HepG2 (cell line): ENCODE measurements at regions not wholly inside any gene's neighbourhood (a gene's known extent, or its start where the extent isn't known, plus 50 kb on each side); places are given as distances from the start of the nearest gene placed in this dataset.
A peak's percentile ranks its signal among the peaks of the same experiment; 100 is the strongest.

Experiments used
- ATAC-seq: fragments of 200-7000 bp; cut with Tn5 transposase; 3 replicates; pipeline ENCODE4 v1.9.1; 2020; ENCODE audit warnings: mild to moderate bottlenecking, moderate library complexity
- BruUV-seq: library from RNA; stranded (reverse); fragments of 400-500 nt; replicated peaks from 2 replicates; lab custom pipeline; 2021; lab: Mats Ljungman, UMichigan
- CTCF ChIA-PET: fragments of 300-600 bp; formaldehyde crosslinking; extraction: SDS; loops from one replicate; lab custom pipeline; 2021; ENCODE audit warnings: low total read pairs, inconsistent platforms, low intra/inter-chr PET ratio; lab: Yijun Ruan, JAX
- POLR2A ChIA-PET: fragments of 350-600 bp; sonication (Branson Sonifier 250); formaldehyde crosslinking; loops from one replicate; lab custom pipeline; 2020; ENCODE audit warnings: antibody characterized with exemption, inconsistent platforms; lab: Yijun Ruan, JAX
- DNase-seq: peaks from one replicate; pipeline ENCODE4 v3.0.0-alpha.2; 2015; ENCODE audit warnings: low spot score
- FAIRE-seq: peaks from 3 replicates; lab custom pipeline; 2011; peaks lifted over from hg19 to GRCh38; lab: Jason Lieb, UNC
- H2AFZ ChIP-seq: one replicate; pipeline ENCODE4 v1.6.1; 2011; ENCODE audit warnings: low read length, inconsistent platforms
- H3K27ac ChIP-seq: fragments of 300-600 bp; 3 replicates; pipeline ENCODE4 v1.8.0; 2011; ENCODE audit warnings: mixed run types, mild to moderate bottlenecking, mixed read lengths, low read length, inconsistent platforms; ENCODE audit not compliant: insufficient read depth; ENCODE audit errors: extremely low read length
- H3K27me3 ChIP-seq, 2 experiments: fragments of 200-600 bp in 1 of 2; 2 replicates in 1 of 2; 3 replicates in 1 of 2; pipeline versions ENCODE4 v1.6.0 to v1.8.0; 2011; ENCODE audit warnings: low read length in 2 of 2, mild to moderate bottlenecking in 2 of 2, moderate library complexity in 2 of 2, inconsistent platforms in 1 of 2; ENCODE audit not compliant: insufficient read depth in 2 of 2, control insufficient read depth in 1 of 2
- H3K36me3 ChIP-seq, 2 experiments: fragments of 200-600 bp in 1 of 2; replicated peaks in 1 of 2; 2 replicates in 1 of 2; 3 replicates in 1 of 2; pipeline versions ENCODE4 v1.5.1 to v1.8.0; 2011; ENCODE audit warnings: low read length in 2 of 2, inconsistent platforms in 1 of 2; ENCODE audit not compliant: insufficient read depth in 2 of 2, control insufficient read depth in 1 of 2
- H3K4me1 ChIP-seq: 2 replicates; pipeline ENCODE4 v1.5.1; 2012; ENCODE audit warnings: low read length, inconsistent platforms; ENCODE audit not compliant: insufficient read depth
- H3K4me2 ChIP-seq: 2 replicates; pipeline ENCODE4 v1.6.0; 2011; ENCODE audit warnings: low read depth, low read length, inconsistent platforms
- H3K4me3 ChIP-seq, 3 experiments: fragments of 200-600 bp in 1 of 3; sonication (generic), shearing (Covaris generic) in 1 of 3; replicated peaks in 1 of 3; 2 replicates each; pipeline ENCODE4 v1.5.1; 2011 to 2016; ENCODE audit warnings: low read length in 3 of 3, inconsistent platforms in 2 of 3, low read depth in 2 of 3, mild to moderate bottlenecking in 2 of 3, control low read depth in 1 of 3, mixed read lengths in 1 of 3; ENCODE audit not compliant: insufficient read depth in 1 of 3
- H3K79me2 ChIP-seq: one replicate; pipeline ENCODE4 v1.6.1; 2011; ENCODE audit warnings: low read length, inconsistent platforms; ENCODE audit not compliant: insufficient read depth
- H3K9ac ChIP-seq: 2 replicates; pipeline ENCODE4 v1.6.0; 2011; ENCODE audit warnings: mild to moderate bottlenecking, low read depth, low read length, inconsistent platforms; ENCODE audit not compliant: insufficient read depth
- H3K9me3 ChIP-seq: 2 replicates; pipeline ENCODE4 v1.5.1; 2012; ENCODE audit warnings: mild to moderate bottlenecking, low read length
- H4K20me1 ChIP-seq: 2 replicates; pipeline ENCODE4 v1.6.0; 2011; ENCODE audit warnings: inconsistent platforms, mild to moderate bottlenecking, low read length, moderate library complexity; ENCODE audit not compliant: insufficient read depth
- BCLAF1 ChIP-seq: fragments of 450-650 bp; IDR thresholded peaks from 2 replicates; pipeline ENCODE4 v1.6.1; 2017; ENCODE audit warnings: mild to moderate bottlenecking
- BRCA1 ChIP-seq: sonication (generic); formaldehyde crosslinking; IDR thresholded peaks from 2 replicates; pipeline ENCODE4 v1.4.0; 2020; ENCODE audit warnings: missing genetic modification reagents
- CREBL2 ChIP-seq: sonication (generic); formaldehyde crosslinking; IDR thresholded peaks from 2 replicates; pipeline ENCODE4 v1.8.1; 2023; ENCODE audit warnings: missing genetic modification reagents, mild to moderate bottlenecking, borderline replicate concordance
- DR1 ChIP-seq: sonication (generic); formaldehyde crosslinking; IDR thresholded peaks from 2 replicates; pipeline ENCODE4 v1.8.0; 2021; ENCODE audit warnings: mild to moderate bottlenecking, missing genetic modification reagents, inconsistent platforms
- FOXP1 ChIP-seq, 2 experiments: fragments of 450-650 bp in 1 of 2; IDR thresholded peaks; 2 replicates each; pipeline ENCODE4 v1.6.1; 2017 to 2018; ENCODE audit warnings: antibody characterized with exemption in 1 of 2
- MYC ChIP-seq: sonication (generic); formaldehyde crosslinking; IDR thresholded peaks from 2 replicates; pipeline ENCODE4 v1.9.0; 2021; ENCODE audit warnings: missing genetic modification reagents, borderline replicate concordance
- NKX3-1 ChIP-seq: sonication (generic); formaldehyde crosslinking; IDR thresholded peaks from 2 replicates; pipeline ENCODE4 v1.5.0; 2020; ENCODE audit warnings: missing genetic modification reagents
- PAXIP1 ChIP-seq: sonication (generic); formaldehyde crosslinking; conservative IDR thresholded peaks from 2 replicates; pipeline ENCODE4 v1.4.0; 2020; ENCODE audit warnings: mild to moderate bottlenecking, missing genetic modification reagents, moderate library complexity
- PRMT3 ChIP-seq: sonication (generic); formaldehyde crosslinking; IDR thresholded peaks from 2 replicates; pipeline ENCODE4 v1.8.1; 2022; ENCODE audit warnings: low read depth, mild to moderate bottlenecking, moderate library complexity, missing genetic modification reagents, borderline replicate concordance
- RFX3 ChIP-seq: IDR thresholded peaks from 2 replicates; pipeline ENCODE4 v1.6.1; 2016; ENCODE audit warnings: missing biosample characterization, missing genetic modification reagents
- SAP130 ChIP-seq: IDR thresholded peaks from 2 replicates; pipeline ENCODE4 v1.6.1; 2016; ENCODE audit warnings: low read depth
- TCF7 ChIP-seq: sonication (generic); IDR thresholded peaks from 2 replicates; pipeline ENCODE4 v1.6.1; 2016; ENCODE audit warnings: antibody characterized with exemption, low read depth
- ZBTB38 ChIP-seq: sonication (generic); formaldehyde crosslinking; IDR thresholded peaks from 2 replicates; pipeline ENCODE4 v1.5.1; 2020; ENCODE audit warnings: mild to moderate bottlenecking, missing genetic modification reagents
- ZFP36L1 ChIP-seq: sonication (generic); formaldehyde crosslinking; IDR thresholded peaks from 2 replicates; pipeline ENCODE4 v1.8.0; 2022; ENCODE audit warnings: mild to moderate bottlenecking, missing genetic modification reagents, moderate library complexity
- ZNF235 ChIP-seq: sonication (generic); formaldehyde crosslinking; IDR thresholded peaks from 2 replicates; pipeline ENCODE4 v1.8.1; 2023; ENCODE audit warnings: mild to moderate bottlenecking, missing genetic modification reagents, borderline replicate concordance
- ZNF33A ChIP-seq: sonication (generic); formaldehyde crosslinking; IDR thresholded peaks from 2 replicates; pipeline ENCODE4 v1.5.1; 2020; ENCODE audit warnings: missing genetic modification reagents, mild to moderate bottlenecking, moderate library complexity, borderline replicate concordance
- ZNF382 ChIP-seq: sonication (generic); formaldehyde crosslinking; IDR thresholded peaks from 2 replicates; pipeline ENCODE4 v1.5.0; 2020; ENCODE audit warnings: missing genetic modification reagents, mild to moderate bottlenecking, borderline replicate concordance
- WGBS: methylation state at CpG from one replicate; pipeline ENCODE4 v1.1.6; 2017; ENCODE audit warnings: low lambda C conversion rate; 5-methylcytosine and 5-hydroxymethylcytosine counted together
- in situ Hi-C: cut with HindIII; loops from 2 replicates; pipeline ENCODE4 v1.10.0; 2017; ENCODE audit warnings: low pct_unique_long_range_greater_than_20kb; ENCODE audit not compliant: extremely low pct_ligation_motif_present
- intact Hi-C: fragments of 100-400 bp; cut with micrococcal nuclease; formaldehyde crosslinking; loops from one replicate; pipeline ENCODE4 v1.10.0; 2022; ENCODE audit not compliant: unreplicated experiment

GRCh38 chr13:33723365-33723764 lies 94.6 kb upstream of the RFC3 start (continued):
- peak; percentile 50 for TF ChIP-seq PAXIP1
- no peak for TF ChIP-seq ZNF33A
- TF ChIP-seq SAP130 = 0 out of 2 replicates have a peak, but pooled peaks have one; percentile 8
- no peak for TF ChIP-seq DR1

- no TSS peak for BruUV-seq
- intact Hi-C loops (loop anchor here (1.0 to 5.0 kb wide), 7 partner anchors 45 to 495 kb away; no protein-coding TSS in a partner anchor), in situ Hi-C loops (loop anchor here (5.0 to 10.0 kb wide), 3 partner anchors 109 to 499 kb away; no protein-coding TSS in a partner anchor)
- no peaks in the 10 kb centered on the region for H3K27me3 ChIP-seq
- H3K9me3 ChIP-seq = 0 out of 2 replicates have a peak, but pooled peaks cover 6% of the 10 kb centered on the region
- peak overlapping the region; percentile 28 for H3K27ac ChIP-seq
- FAIRE-seq = peak; percentile 96
- H3K4me2 ChIP-seq = peak overlapping the region; percentile 43
- H3K9ac ChIP-seq = no peak overlapping the region
- no peaks in the 10 kb centered on the region for H3K36me3 ChIP-seq
- H2AFZ ChIP-seq = no peak overlapping the region
- POLR2A ChIA-PET = interaction anchor here (0.6 to 3.4 kb wide), 3 partner anchors 76 to 181 kb away, joined by 3 to 14 read pairs (median 5); no protein-coding TSS in a partner anchor
- H3K4me1 ChIP-seq = peaks cover 28% of the 10 kb centered on the region
- no peaks in the 10 kb centered on the region for H4K20me1 ChIP-seq
- peak; percentile 83 for DNase-seq
- peak; percentile 99 for ATAC-seq
- 0% methylated on average over 4 of the region's 4 CpGs for WGBS
- CTCF ChIA-PET = interaction anchor here (1.0 to 1.9 kb wide), 3 partner anchors 113 to 495 kb away, joined by 3 to 13 read pairs (median 8); no protein-coding TSS in a partner anchor
- no peak overlapping the region; a peak in 1 of 6 replicates for H3K4me3 ChIP-seq
- H3K79me2 ChIP-seq = no peaks in the 10 kb centered on the region
- TF ChIP-seq FOXP1 (IDR thresholded peaks at IDR 0.05) (no peak), FOXP1 (CRISPR knock-in tag; IDR thresholded peaks at IDR 0.05) (peak; percentile 40; the same call in 1 of the 2 replicates), ZBTB38 (CRISPR knock-in tag) (no peak), NKX3-1 (no peak), PRMT3 (CRISPR knock-in tag) (no peak), ZFP36L1 (no peak), MYC (CRISPR knock-in tag) (no peak), TCF7 (no peak), BCLAF1 (no peak), ZNF235 (no peak), CREBL2 (CRISPR knock-in tag) (no peak), ZNF382 (CRISPR knock-in tag) (no peak), RFX3 (CRISPR knock-in tag) (no peak), BRCA1 (CRISPR knock-in tag) (no peak; the same call in 1 of the 2 replicates)
These were observed 94.0 kb upstream of the RFC3 start for GRCh38 chr13:33723772-33724435.
